GM19452 (cell line): ENCODE measurements at regions not wholly inside any gene's neighbourhood (a gene's known extent, or its start where the extent isn't known, plus 50 kb on each side); places are given as distances from the start of the nearest gene placed in this dataset.
"Not testable (repeated sequence)": the region's sequence is repeated elsewhere in the genome, so short reads cannot be mapped to it uniquely, and the experiment has no call there.

Source experiments
- ATAC-seq: cut with Tn5 transposase; IDR thresholded peaks from one replicate; pipeline ENCODE4 v1.9.1; 2021; ENCODE audit not compliant: unreplicated experiment

- ATAC-seq = no peak
Measured at GRCh38 chr14:55845963-55846825, 266.2 kb downstream of the KTN1 start.

DNA sequence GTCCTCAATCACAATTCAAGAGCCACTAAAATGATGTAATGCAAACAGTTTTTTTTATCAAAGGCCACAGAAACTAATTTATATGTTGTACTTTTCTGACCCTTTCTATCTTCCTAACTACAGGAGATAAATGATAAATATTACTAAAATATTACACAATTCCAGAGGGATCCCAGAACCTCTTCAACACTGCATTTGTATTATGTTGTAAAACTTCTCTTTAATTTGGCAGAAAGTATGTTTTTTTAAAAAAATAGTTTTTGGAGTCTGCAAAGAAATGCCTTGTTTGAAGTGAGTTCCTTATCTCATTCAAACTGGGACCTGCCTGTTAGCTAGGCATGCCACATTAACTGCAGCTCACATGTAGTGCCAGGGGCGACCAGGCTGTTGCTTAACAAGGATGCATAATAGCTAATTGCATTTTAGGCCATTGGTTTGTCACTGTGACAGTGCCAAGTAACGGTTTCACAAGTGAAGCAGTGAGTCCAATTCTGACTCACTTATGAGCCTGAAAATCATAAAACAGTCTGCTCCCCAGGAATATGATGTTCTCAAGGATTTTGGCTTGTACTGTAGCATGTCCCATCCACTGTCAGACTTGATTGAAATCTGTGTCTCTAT is 266.9 kb downstream of the KTN1 start:
- no peak for ATAC-seq

DNA sequence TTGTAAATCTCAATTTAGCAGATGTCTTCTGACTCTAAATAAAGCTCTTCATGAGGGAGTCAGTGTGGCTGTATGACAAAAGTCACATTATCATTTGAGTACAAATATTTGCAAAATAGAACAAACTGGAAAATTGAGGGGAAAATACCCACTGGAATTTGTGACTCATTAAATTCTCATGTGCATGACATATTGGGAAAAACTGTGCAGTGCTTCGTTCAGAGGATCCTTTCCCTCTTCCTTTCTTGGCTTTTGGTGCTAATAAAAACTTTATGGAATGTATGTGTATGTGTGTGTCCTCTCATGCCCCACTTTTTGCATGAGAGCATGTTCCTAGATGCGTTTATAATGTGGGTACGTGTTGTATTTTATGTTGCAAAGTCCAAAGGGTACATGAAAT is 267.8 kb downstream of the KTN1 start:
- no peak for ATAC-seq

- no peak for ATAC-seq
Measured at GRCh38 chr14:55848964-55849363, 269.0 kb downstream of the KTN1 start.

- ATAC-seq = no peak
Measured at GRCh38 chr14:55849833-55850232, 268.4 kb upstream of the PELI2 start.

- no peak for ATAC-seq
Measured at GRCh38 chr14:55850825-55851241, 267.4 kb upstream of the PELI2 start.

DNA sequence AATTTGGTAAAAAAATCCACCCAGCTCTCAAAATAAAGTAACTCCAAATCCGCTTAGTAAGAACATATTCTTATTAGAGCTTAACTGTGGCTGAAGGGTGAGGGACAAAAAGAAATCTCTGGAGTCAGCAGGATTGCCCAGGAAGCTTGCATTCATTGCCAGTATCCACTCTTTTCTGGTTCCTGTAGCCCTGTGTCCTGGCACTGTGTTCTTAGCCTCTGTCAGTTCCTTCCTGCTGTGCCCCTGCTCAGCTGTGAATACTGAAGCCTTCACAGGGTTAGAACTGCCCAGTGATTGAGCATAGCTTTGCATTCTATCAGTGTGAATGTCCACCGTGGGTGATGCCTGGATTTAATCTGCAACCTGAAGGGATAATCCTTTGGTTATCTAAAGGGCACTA is 266.9 kb upstream of the PELI2 start:
- ATAC-seq = no peak

DNA sequence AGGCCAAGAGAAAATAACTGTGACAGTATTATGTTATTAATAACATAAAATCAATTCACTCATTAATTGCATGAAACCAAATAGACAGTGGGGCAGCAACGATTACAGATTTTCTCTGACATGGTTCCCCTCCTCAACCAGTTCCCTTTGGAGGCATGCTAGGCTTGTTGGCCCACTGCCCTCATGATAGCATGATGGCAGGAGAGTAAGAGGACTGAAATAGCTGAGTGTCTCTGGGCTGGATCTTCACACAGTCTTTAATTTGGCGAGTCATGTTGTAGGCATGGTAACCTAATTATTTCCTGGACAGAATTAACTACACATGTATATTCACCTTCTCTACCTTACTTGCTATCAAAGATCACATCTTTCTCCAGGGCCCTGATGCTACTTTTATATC is 266.2 kb upstream of the PELI2 start:
- no peak for ATAC-seq

DNA sequence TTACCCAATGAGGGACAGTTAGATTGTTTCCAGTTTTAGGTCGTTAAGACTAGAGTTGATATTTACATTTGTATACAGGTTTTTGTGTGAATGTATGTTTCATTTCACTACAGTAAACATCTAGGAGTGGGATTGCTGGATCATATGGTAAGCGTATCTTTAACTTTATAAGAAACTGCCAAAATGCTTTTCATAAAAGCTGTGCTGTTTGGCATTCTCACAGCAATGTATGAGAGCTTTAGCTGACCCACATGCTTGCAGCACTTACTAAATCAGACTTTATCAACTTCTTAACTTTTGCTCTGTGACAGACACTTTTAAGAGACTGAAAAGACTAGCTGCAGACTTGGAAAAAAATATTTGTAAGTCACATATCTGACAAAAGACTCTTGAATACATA is 262.5 kb upstream of the PELI2 start:
- ATAC-seq = no peak

GRCh38 chr14:55858604-55859003 is 259.6 kb upstream of the PELI2 start:
- ATAC-seq = no peak

- not testable (repeated sequence) for ATAC-seq
Measured at GRCh38 chr14:55861561-55861960, 256.6 kb upstream of the PELI2 start.

- no peak for ATAC-seq
Measured at GRCh38 chr14:55864890-55865655, 253.1 kb upstream of the PELI2 start.

- ATAC-seq = no peak
Measured at GRCh38 chr14:55867311-55867710, 250.9 kb upstream of the PELI2 start.

GRCh38 chr14:55867719-55868118 is 250.5 kb upstream of the PELI2 start:
- no peak for ATAC-seq

- ATAC-seq = no peak
Measured at GRCh38 chr14:55869397-55870049, 248.7 kb upstream of the PELI2 start.

GRCh38 chr14:55873169-55873568 is 245.0 kb upstream of the PELI2 start:
- no peak for ATAC-seq

DNA sequence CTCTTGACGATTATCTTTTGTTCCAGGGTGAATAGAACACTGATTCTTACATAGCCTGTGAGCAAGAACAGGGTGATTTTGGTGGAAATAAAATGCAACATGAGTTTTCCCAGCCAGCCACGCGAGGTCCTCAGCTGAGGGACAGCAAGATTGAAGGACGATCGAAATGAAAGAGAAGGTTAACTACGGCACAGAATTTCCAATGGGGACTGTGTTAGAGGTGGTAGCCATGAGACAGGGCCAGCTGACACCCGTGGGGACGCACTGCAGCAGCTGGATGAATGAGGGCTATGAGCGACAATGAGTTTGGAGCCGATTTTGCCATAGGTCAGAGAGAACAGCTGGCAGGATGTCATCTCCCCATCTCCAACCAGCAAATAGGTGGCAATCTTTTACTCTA is 243.4 kb upstream of the PELI2 start:
- ATAC-seq = no peak

DNA sequence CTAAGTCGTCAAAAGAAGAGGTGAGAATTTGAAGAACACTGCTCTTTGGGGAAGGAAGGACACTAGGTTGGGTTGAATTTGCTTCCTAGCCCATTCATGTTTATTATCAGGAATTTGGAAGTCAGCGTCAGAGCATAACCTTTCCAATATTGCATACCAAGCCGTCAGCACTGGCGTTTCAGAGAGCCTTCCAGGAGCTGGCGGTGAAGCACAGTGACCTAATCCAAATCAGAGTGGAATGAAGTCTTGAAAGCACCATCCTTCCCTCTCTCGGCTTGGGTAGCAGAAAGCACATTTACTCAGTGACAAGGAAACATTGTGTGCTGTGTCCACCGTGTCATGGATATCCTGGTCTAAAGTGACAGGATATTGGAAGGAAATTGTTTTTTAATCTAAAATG is 240.3 kb upstream of the PELI2 start:
- no peak for ATAC-seq

DNA sequence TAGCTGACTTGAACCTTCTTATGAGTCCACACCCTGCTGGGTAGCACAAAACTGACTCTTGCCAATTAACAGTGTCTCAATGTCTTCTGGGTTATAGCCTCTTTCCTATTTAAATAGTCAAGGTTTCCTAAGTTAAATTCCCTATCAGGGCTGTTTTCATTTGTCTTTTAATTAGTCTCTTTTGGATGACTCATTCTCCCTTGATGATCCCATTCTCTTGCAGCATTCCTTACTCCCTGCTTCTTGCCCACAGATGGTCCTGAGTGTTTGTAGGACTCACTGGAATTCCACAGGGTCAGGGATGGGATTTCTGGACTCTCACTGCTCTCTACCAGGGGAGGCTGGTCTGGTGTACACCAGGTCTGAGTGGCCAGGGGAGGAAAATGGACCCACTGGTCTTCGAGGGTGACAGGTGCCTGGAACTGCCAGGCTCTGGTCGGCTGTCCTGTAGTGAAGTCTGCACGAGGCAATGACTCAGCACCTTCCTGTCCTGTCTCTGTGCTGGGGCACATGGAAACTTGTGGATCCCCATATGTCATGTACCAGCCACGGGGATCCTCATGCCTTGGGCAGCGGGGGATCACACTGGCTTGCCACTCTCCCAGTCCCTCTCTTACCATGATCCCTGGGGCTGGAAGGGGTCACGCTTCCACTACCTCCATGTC is 236.5 kb upstream of the PELI2 start:
- no peak for ATAC-seq

- ATAC-seq = no peak
Measured at GRCh38 chr14:55884819-55885218, 233.4 kb upstream of the PELI2 start.

DNA sequence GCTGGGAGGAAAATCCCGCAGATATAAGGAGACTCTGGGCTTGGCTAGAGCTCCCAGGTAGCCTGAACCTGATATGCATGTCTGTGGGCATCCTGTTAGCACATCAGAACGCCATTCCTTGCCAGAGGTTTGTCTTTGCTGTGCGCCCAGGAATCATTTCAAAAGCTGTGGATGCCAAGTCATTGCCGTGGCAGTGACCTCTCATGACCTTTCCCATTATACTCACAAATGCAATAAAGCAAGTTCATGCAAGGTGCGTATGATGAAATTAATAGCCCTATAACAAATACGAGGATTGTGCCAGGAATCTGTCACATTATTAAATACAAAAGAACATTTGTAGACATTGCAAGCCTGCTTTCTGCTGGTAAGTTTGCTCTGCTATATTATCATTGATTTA is 229.1 kb upstream of the PELI2 start:
- ATAC-seq = no peak
